ENCODE measurements at regions not wholly inside any gene's neighbourhood (a gene's known extent, or its start where the extent isn't known, plus 50 kb on each side); places are given as distances from the start of the nearest gene placed in this dataset.

DNA sequence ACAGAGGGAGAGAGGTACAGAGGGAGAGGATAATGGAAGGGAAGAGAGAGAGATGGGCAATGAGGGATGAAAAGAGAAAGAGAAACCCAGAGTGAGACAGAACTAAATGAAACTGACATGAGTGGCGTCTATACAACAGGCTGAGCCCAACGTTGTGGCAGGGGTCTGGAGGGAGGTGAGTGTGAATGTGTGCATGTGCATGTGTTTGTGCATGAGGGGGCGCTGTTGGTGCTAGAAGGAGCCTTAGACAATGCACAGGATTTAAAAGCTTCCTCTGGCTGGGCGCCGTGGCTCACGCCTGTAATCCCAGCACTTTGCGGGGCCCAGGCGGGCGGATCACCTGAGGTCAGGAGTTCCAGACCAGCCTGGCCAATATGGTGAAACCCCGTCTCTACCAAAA is 454.8 kb upstream of the CDH11 start:
- Histone ChIP-seq H4K20me1 (ENCODE audit: control insufficient read depth, extremely low read depth, insufficient read depth, low read length) (no peaks in the 10 kb centered on the region), H3K4me3 (replicated peaks in 1 of 4; ENCODE audit: control extremely low read depth in 1 of 4, insufficient read depth in 1 of 4, low read depth in 3 of 4, low read length in 4 of 4) (no peak overlapping the region), H2AFZ (ENCODE audit: low read length) (no peak overlapping the region), H3K9me3 (ENCODE audit: control insufficient read depth, insufficient read depth, low read depth, low read length) (no peaks in the 10 kb centered on the region), H3K79me2 (ENCODE audit: control insufficient read depth, insufficient read depth, low read length) (no peaks in the 10 kb centered on the region), H3K4me1 (ENCODE audit: control insufficient read depth, extremely low read depth, insufficient read depth, low read length) (peaks cover 7% of the 10 kb centered on the region), H3K4me2 (ENCODE audit: extremely low read depth, insufficient read depth, low read length) (no peak overlapping the region), H3K27me3 (ENCODE audit: control insufficient read depth, insufficient read depth, low read length) (no peaks in the 10 kb centered on the region), H3K9ac (ENCODE audit: insufficient read depth, low read length) (no peak overlapping the region), H3K27ac (ENCODE audit: insufficient read depth, low read length) (no peak overlapping the region), H3K36me3 (ENCODE audit: control insufficient read depth, insufficient read depth, low read length) (no peaks in the 10 kb centered on the region)
- DNase-seq (ENCODE audit: low read depth in 2 of 2): no peak
- no peak for TF ChIP-seq EZH2 (IDR thresholded peaks at IDR 0.05; ENCODE audit: low read length, missing control alignments)
- TF ChIP-seq, protein P1, sequence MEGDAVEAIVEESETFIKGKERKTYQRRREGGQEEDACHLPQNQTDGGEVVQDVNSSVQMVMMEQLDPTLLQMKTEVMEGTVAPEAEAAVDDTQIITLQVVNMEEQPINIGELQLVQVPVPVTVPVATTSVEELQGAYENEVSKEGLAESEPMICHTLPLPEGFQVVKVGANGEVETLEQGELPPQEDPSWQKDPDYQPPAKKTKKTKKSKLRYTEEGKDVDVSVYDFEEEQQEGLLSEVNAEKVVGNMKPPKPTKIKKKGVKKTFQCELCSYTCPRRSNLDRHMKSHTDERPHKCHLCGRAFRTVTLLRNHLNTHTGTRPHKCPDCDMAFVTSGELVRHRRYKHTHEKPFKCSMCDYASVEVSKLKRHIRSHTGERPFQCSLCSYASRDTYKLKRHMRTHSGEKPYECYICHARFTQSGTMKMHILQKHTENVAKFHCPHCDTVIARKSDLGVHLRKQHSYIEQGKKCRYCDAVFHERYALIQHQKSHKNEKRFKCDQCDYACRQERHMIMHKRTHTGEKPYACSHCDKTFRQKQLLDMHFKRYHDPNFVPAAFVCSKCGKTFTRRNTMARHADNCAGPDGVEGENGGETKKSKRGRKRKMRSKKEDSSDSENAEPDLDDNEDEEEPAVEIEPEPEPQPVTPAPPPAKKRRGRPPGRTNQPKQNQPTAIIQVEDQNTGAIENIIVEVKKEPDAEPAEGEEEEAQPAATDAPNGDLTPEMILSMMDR (conservative IDR thresholded peaks at IDR 0.05 in 1 of 2, IDR thresholded peaks at IDR 0.05 in 1 of 2; ENCODE audit: low read depth in 1 of 2, low read length in 2 of 2): no peak

DNA sequence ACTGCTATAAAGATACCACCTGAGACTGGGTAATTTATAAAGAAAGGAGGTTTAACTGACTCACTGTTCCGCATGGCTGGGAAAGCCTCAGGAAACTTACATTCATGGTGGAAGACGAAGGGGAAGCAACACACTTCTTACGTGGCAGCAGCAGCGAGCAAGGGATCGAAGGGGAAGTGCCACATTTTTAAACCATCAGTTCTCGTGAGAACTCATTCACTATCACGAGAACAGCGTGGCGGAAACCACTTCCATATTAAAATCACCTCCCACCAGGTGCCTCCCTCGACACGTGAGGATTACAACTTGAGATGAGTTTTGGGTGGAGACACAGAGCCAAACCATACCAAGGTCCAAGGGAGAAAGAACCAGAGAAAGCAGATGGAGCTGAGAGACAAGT is 454.3 kb upstream of the CDH11 start:
- no peak overlapping the region for H3K4me3 ChIP-seq (replicated peaks in 1 of 4; ENCODE audit: control extremely low read depth in 1 of 4, insufficient read depth in 1 of 4, low read depth in 3 of 4, low read length in 4 of 4)
- H3K4me2 ChIP-seq (ENCODE audit: extremely low read depth, insufficient read depth, low read length): no peak overlapping the region
- no peaks in the 10 kb centered on the region for H3K9me3 ChIP-seq (ENCODE audit: control insufficient read depth, insufficient read depth, low read depth, low read length)
- H3K4me1 ChIP-seq (ENCODE audit: control insufficient read depth, extremely low read depth, insufficient read depth, low read length): peaks cover 7% of the 10 kb centered on the region
- no peak overlapping the region for H2AFZ ChIP-seq (ENCODE audit: low read length)
- no peaks in the 10 kb centered on the region for H3K36me3 ChIP-seq (ENCODE audit: control insufficient read depth, insufficient read depth, low read length)
- H3K9ac ChIP-seq (ENCODE audit: insufficient read depth, low read length): no peak overlapping the region
- H3K79me2 ChIP-seq (ENCODE audit: control insufficient read depth, insufficient read depth, low read length): no peaks in the 10 kb centered on the region
- H4K20me1 ChIP-seq (ENCODE audit: control insufficient read depth, extremely low read depth, insufficient read depth, low read length): no peaks in the 10 kb centered on the region
- no peak overlapping the region for H3K27ac ChIP-seq (ENCODE audit: insufficient read depth, low read length)
- TF ChIP-seq EZH2 (IDR thresholded peaks at IDR 0.05; ENCODE audit: low read length, missing control alignments): no peak
- TF ChIP-seq, protein P1 (conservative IDR thresholded peaks at IDR 0.05 in 1 of 2, IDR thresholded peaks at IDR 0.05 in 1 of 2; ENCODE audit: low read depth in 1 of 2, low read length in 2 of 2): no peak
- H3K27me3 ChIP-seq (ENCODE audit: control insufficient read depth, insufficient read depth, low read length): no peaks in the 10 kb centered on the region
- DNase-seq (ENCODE audit: low read depth in 2 of 2): no peak

DNA sequence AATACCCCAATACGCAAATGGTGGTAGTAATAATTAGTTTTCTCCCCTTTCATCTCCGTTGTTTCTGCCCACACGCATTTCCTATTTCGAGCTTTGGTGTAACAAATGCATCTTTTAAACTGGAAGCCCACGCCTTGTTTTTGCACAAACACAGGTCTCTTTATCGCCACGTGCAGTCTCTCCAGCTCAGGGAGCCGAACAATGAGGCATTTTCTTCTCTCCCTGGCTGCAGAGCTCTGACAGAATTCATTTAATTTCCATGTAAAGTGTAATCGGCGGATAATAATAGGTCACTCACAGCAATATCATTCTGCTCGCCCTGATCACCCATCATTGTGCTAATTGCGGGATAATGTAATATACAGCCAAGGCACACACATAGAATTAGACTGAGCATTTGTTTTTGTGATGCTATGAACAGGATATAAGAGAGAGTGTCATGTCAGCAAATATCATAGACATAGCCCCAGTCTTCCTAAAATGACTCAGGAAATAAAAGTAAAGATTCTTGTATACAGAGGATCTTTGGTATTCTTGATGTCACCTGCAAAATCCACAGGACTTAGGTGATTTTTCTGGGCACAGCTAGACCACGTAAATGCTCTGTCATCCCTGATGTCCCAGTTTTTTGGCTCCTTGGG is 452.6 kb upstream of the CDH11 start:
- Histone ChIP-seq H3K4me1 (ENCODE audit: control insufficient read depth, extremely low read depth, insufficient read depth, low read length) (peaks cover 7% of the 10 kb centered on the region), H3K4me3 (replicated peaks in 1 of 4; ENCODE audit: control extremely low read depth in 1 of 4, insufficient read depth in 1 of 4, low read depth in 3 of 4, low read length in 4 of 4) (no peak overlapping the region), H3K9me3 (ENCODE audit: control insufficient read depth, insufficient read depth, low read depth, low read length) (no peaks in the 10 kb centered on the region), H3K79me2 (ENCODE audit: control insufficient read depth, insufficient read depth, low read length) (no peaks in the 10 kb centered on the region), H3K36me3 (ENCODE audit: control insufficient read depth, insufficient read depth, low read length) (no peaks in the 10 kb centered on the region), H4K20me1 (ENCODE audit: control insufficient read depth, extremely low read depth, insufficient read depth, low read length) (no peaks in the 10 kb centered on the region), H3K27me3 (ENCODE audit: control insufficient read depth, insufficient read depth, low read length) (no peaks in the 10 kb centered on the region), H3K27ac (ENCODE audit: insufficient read depth, low read length) (no peak overlapping the region), H2AFZ (ENCODE audit: low read length) (no peak overlapping the region), H3K9ac (ENCODE audit: insufficient read depth, low read length) (no peak overlapping the region), H3K4me2 (ENCODE audit: extremely low read depth, insufficient read depth, low read length) (no peak overlapping the region)
- DNase-seq (ENCODE audit: low read depth in 2 of 2): no peak
- TF ChIP-seq, protein P1 (conservative IDR thresholded peaks at IDR 0.05 in 1 of 2, IDR thresholded peaks at IDR 0.05 in 1 of 2; ENCODE audit: low read depth in 1 of 2, low read length in 2 of 2): no peak
- no peak for TF ChIP-seq EZH2 (IDR thresholded peaks at IDR 0.05; ENCODE audit: low read length, missing control alignments)
